Mesenchymal stem cell (in vitro differentiated cells and primary cell): ENCODE measurements at regions not wholly inside any gene's neighbourhood (a gene's known extent, or its start where the extent isn't known, plus 50 kb on each side); places are given as distances from the start of the nearest gene placed in this dataset.

Source experiments
- DNase-seq: peaks from one replicate; pipeline ENCODE4 v3.0.0-alpha.2; 2013
- H2AFZ ChIP-seq: one replicate; pipeline ENCODE4 v1.6.1; 2013; ENCODE audit warnings: low read depth, mild to moderate bottlenecking, control low read depth, inconsistent platforms, low read length, moderate library complexity
- H2AK5ac ChIP-seq: 2 replicates; pipeline ENCODE4 v1.6.1; 2013; ENCODE audit warnings: low read length, moderate library complexity, mild to moderate bottlenecking, inconsistent platforms; ENCODE audit not compliant: severe bottlenecking
- H2BK120ac ChIP-seq: one replicate; pipeline ENCODE4 v1.6.1; 2013; ENCODE audit warnings: low read depth, mild to moderate bottlenecking, inconsistent platforms, low read length, moderate library complexity
- H2BK12ac ChIP-seq, 2 experiments: one replicate each; pipeline ENCODE4 v1.6.1; 2013; ENCODE audit warnings: inconsistent platforms in 2 of 2, low read length in 2 of 2, mild to moderate bottlenecking in 2 of 2, moderate library complexity in 2 of 2, control low read depth in 1 of 2
- H2BK15ac ChIP-seq: one replicate; pipeline ENCODE4 v1.6.1; 2013; ENCODE audit warnings: mild to moderate bottlenecking, low read depth, inconsistent platforms; ENCODE audit not compliant: poor library complexity, severe bottlenecking
- H2BK5ac ChIP-seq: 2 replicates; pipeline ENCODE4 v1.6.1; 2013; ENCODE audit warnings: low read depth, mild to moderate bottlenecking, low read length, control low read depth, inconsistent platforms; ENCODE audit not compliant: poor library complexity, severe bottlenecking
- H3K14ac ChIP-seq, 2 experiments: one replicate each; pipeline ENCODE4 v1.6.1; 2013; ENCODE audit warnings: inconsistent platforms in 2 of 2, low read length in 2 of 2, control low read depth in 1 of 2, mild to moderate bottlenecking in 1 of 2, moderate library complexity in 1 of 2
- H3K18ac ChIP-seq, 2 experiments: one replicate each; pipeline ENCODE4 v1.6.1; 2013; ENCODE audit warnings: inconsistent platforms in 2 of 2, low read length in 2 of 2, control low read depth in 1 of 2, low read depth in 1 of 2, mild to moderate bottlenecking in 1 of 2
- H3K23ac ChIP-seq, 2 experiments: one replicate each; pipeline ENCODE4 v1.6.1; 2013; ENCODE audit warnings: inconsistent platforms in 2 of 2, low read length in 2 of 2, mild to moderate bottlenecking in 2 of 2, moderate library complexity in 2 of 2, control low read depth in 1 of 2
- H3K27ac ChIP-seq: 2 replicates; pipeline ENCODE4 v1.5.1; 2013; ENCODE audit warnings: mild to moderate bottlenecking, moderate library complexity, low read length, control low read depth, inconsistent platforms; ENCODE audit not compliant: poor library complexity, severe bottlenecking
- H3K27me3 ChIP-seq, 2 experiments: 2 replicates each; pipeline versions ENCODE4 v1.6.1 to v1.7.0; 2013; ENCODE audit warnings: low read length in 2 of 2, mild to moderate bottlenecking in 2 of 2, moderate library complexity in 2 of 2, control low read depth in 1 of 2, inconsistent platforms in 1 of 2; ENCODE audit not compliant: control insufficient read depth in 1 of 2, insufficient read depth in 1 of 2
- H3K36me3 ChIP-seq, 2 experiments: 2 replicates each; pipeline versions ENCODE4 v1.6.1 to v1.7.0; 2013; ENCODE audit warnings: low read length in 2 of 2, control low read depth in 1 of 2, inconsistent platforms in 1 of 2, low read depth in 1 of 2, mild to moderate bottlenecking in 1 of 2; ENCODE audit not compliant: insufficient read depth in 2 of 2, control insufficient read depth in 1 of 2
- H3K4ac ChIP-seq, 2 experiments: one replicate each; pipeline ENCODE4 v1.6.1; 2013; ENCODE audit warnings: inconsistent platforms in 2 of 2, low read length in 2 of 2, mild to moderate bottlenecking in 2 of 2, moderate library complexity in 2 of 2, control low read depth in 1 of 2, low read depth in 1 of 2
- H3K4me1 ChIP-seq: 2 replicates; pipeline ENCODE4 v1.6.1; 2013; ENCODE audit warnings: low read depth, low read length, control low read depth; ENCODE audit not compliant: control insufficient read depth, insufficient read depth
- H3K4me2 ChIP-seq: 2 replicates; pipeline ENCODE4 v1.6.1; 2013; ENCODE audit warnings: low read length, mild to moderate bottlenecking, inconsistent platforms; ENCODE audit not compliant: poor library complexity, severe bottlenecking
- H3K4me3 ChIP-seq, 2 experiments: 2 replicates each; pipeline versions ENCODE4 v1.5.1 to v1.7.0; 2013; ENCODE audit warnings: low read length in 2 of 2, mild to moderate bottlenecking in 2 of 2, control low read depth in 1 of 2, low read depth in 1 of 2; ENCODE audit not compliant: insufficient read depth in 1 of 2
- H3K79me1 ChIP-seq: replicated peaks from 2 replicates; pipeline ENCODE4 v1.6.1; 2013; ENCODE audit warnings: mild to moderate bottlenecking, control low read depth, low read length, inconsistent platforms; ENCODE audit not compliant: poor library complexity, severe bottlenecking
- H3K9ac ChIP-seq: 2 replicates; pipeline ENCODE4 v1.7.0; 2013; ENCODE audit warnings: mild to moderate bottlenecking, low read length, moderate library complexity
- H3K9me3 ChIP-seq: 2 replicates; pipeline ENCODE4 v1.7.0; 2013; ENCODE audit warnings: mild to moderate bottlenecking, low read length; ENCODE audit not compliant: control insufficient read depth
- H4K8ac ChIP-seq: one replicate; pipeline ENCODE4 v1.6.1; 2013; ENCODE audit warnings: inconsistent platforms, mild to moderate bottlenecking, low read length, moderate library complexity
- H4K91ac ChIP-seq: one replicate; pipeline ENCODE4 v1.6.1; 2013; ENCODE audit warnings: mild to moderate bottlenecking, low read length, inconsistent platforms
- WGBS: methylation state at CpG from one replicate; pipeline ENCODE4 v1.1.7; 2013; ENCODE audit warnings: mixed read lengths; 5-methylcytosine and 5-hydroxymethylcytosine counted together

DNA sequence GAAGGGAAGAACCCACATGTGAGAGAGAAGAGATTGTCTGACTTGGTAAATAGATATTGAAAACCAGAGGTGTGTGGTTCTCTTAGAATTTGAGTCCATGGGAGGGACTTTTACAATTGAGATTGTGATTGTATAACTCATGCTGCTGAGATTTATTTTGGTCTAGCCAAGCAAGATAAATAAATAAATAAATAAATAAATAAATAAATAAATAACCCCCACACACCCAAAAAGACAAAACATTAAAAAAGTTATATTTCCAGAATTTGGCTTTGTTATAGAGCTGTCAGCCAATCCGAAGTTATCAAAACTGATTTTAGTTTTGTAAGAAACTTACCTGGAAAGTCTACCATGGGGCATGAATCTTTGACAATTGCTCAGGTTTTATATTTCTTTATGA is 416.6 kb downstream of the ZSWIM6 start:
- no peak overlapping the region for H4K8ac ChIP-seq
- H3K79me1 ChIP-seq, result no peaks in the 10 kb centered on the region
- H2BK5ac ChIP-seq, result no peak overlapping the region
- no peak overlapping the region for H2BK12ac ChIP-seq
- no peak overlapping the region for H2AFZ ChIP-seq
- no peaks in the 10 kb centered on the region for H3K36me3 ChIP-seq
- no peak overlapping the region for H3K27ac ChIP-seq
- peaks cover 0 to 4% of the 10 kb centered on the region in 2 experiments for H3K27me3 ChIP-seq
- DNase-seq, result no peak
- no peak overlapping the region for H2BK120ac ChIP-seq
- H3K14ac ChIP-seq, result no peak overlapping the region
- no peak overlapping the region for H3K18ac ChIP-seq
- H3K4ac ChIP-seq, result no peak overlapping the region
- H3K4me1 ChIP-seq, result no peaks in the 10 kb centered on the region
- WGBS, result no CpG with 5 or more reads among the region's 1 CpG
- no peak overlapping the region for H2AK5ac ChIP-seq
- H4K91ac ChIP-seq, result no peak overlapping the region
- peaks cover 5% of the 10 kb centered on the region for H3K9me3 ChIP-seq
- H3K23ac ChIP-seq, result no peak overlapping the region
- H3K9ac ChIP-seq, result no peak overlapping the region
- no peak overlapping the region for H2BK15ac ChIP-seq
- H3K4me2 ChIP-seq, result no peak overlapping the region
- no peak overlapping the region for H3K4me3 ChIP-seq

DNA sequence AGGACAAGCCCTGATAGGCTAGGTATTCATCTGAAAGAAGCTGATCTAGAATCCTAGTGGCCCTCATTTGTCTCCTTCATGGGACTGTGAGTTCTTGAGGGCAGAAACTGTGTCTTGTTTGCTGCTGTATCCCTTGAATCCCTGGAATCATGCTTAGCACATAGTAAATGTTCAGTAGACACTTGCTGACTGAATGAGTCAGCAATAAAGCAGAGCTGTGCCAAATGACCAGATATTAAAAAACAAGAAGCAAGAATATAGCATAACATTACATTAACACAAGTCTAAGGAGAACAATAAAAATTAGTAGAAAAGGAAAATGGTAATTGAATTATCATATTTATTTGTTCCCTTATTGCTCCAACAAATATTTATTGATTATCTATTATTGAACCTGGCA is 420.5 kb downstream of the ZSWIM6 start:
- no peak overlapping the region for H3K23ac ChIP-seq
- H2BK5ac ChIP-seq, result no peak overlapping the region
- no peak overlapping the region for H2BK15ac ChIP-seq
- no peak overlapping the region for H3K27ac ChIP-seq
- H2AFZ ChIP-seq, result no peak overlapping the region
- H3K4me1 ChIP-seq, result no peaks in the 10 kb centered on the region
- no peak overlapping the region for H3K4ac ChIP-seq
- H3K14ac ChIP-seq, result no peak overlapping the region
- H3K27me3 ChIP-seq, result peaks cover 0 to 8% of the 10 kb centered on the region in 2 experiments
- H3K4me3 ChIP-seq, result no peak overlapping the region
- no peak overlapping the region for H2BK12ac ChIP-seq
- H2BK120ac ChIP-seq, result no peak overlapping the region
- H3K9me3 ChIP-seq, result peaks cover 5% of the 10 kb centered on the region
- H2AK5ac ChIP-seq, result no peak overlapping the region
- no peak overlapping the region for H3K18ac ChIP-seq
- H3K79me1 ChIP-seq, result no peaks in the 10 kb centered on the region
- H4K91ac ChIP-seq, result no peak overlapping the region
- DNase-seq, result no peak
- H3K9ac ChIP-seq, result no peak overlapping the region
- H4K8ac ChIP-seq, result no peak overlapping the region
- H3K4me2 ChIP-seq, result no peak overlapping the region
- no peaks in the 10 kb centered on the region for H3K36me3 ChIP-seq

DNA sequence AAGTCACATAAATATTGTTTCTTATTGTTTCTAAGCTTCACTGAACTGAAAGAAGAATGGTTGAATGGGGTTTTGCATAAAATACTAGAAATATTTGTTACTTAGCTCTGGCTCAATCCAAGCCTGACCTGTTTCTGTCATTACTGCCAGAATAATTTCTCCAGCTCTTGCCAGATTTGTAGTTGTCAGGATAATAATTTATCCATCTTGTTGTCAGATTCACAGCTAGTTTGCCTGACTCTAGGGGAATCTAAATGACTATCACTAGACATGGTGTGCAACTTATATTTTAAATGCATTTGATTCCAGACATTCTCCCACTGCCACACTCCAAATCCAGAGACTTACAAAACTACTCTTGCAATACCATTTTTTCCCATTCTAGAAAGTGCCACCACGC is 422.7 kb downstream of the ZSWIM6 start:
- Histone ChIP-seq H3K36me3 (no peaks in the 10 kb centered on the region), H4K8ac (no peak overlapping the region), H3K4me3 (no peak overlapping the region), H3K18ac (no peak overlapping the region), H2BK120ac (no peak overlapping the region), H2BK5ac (no peak overlapping the region), H3K14ac (no peak overlapping the region), H3K27me3 (peaks cover 0 to 8% of the 10 kb centered on the region in 2 experiments), H3K9ac (no peak overlapping the region), H2AK5ac (no peak overlapping the region), H3K4me2 (no peak overlapping the region), H2BK15ac (no peak overlapping the region), H3K4me1 (no peaks in the 10 kb centered on the region), H3K4ac (no peak overlapping the region), H2BK12ac (no peak overlapping the region), H3K23ac (no peak overlapping the region), H3K9me3 (peaks cover 6% of the 10 kb centered on the region), H4K91ac (no peak overlapping the region), H2AFZ (no peak overlapping the region), H3K79me1 (no peaks in the 10 kb centered on the region), H3K27ac (no peak overlapping the region)
- no peak for DNase-seq
- 27% methylated on average over 1 of the region's 1 CpG for WGBS

DNA sequence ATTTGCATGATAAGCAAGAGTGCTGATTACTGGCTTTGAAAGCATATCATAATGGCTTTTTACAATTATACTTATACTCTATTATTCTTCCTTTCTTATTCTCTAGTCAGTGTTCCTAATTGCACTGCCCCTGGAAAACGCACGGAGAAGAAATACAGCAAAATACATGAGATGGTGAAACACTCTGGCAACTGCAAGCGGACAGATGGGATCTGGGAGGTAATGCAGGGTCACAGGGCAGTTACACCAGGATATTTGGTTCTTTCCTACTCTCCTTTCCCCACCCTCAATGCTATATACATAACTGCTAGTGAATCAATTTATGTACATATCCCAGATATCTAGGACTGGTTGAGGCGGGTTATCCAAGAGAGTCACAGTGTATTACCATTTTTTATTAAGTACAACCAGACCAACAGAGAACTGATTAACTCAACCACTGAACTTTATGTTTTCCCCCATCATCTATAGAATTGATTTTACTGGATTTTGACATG is 423.7 kb downstream of the ZSWIM6 start:
- Histone ChIP-seq H2BK120ac (no peak overlapping the region), H3K9me3 (peaks cover 2% of the 10 kb centered on the region), H2BK12ac (no peak overlapping the region), H2AFZ (no peak overlapping the region), H3K9ac (no peak overlapping the region), H3K4ac (no peak overlapping the region), H3K4me1 (no peaks in the 10 kb centered on the region), H4K8ac (no peak overlapping the region), H3K4me3 (no peak overlapping the region), H2AK5ac (no peak overlapping the region), H2BK5ac (no peak overlapping the region), H3K14ac (no peak overlapping the region), H3K4me2 (no peak overlapping the region), H3K79me1 (no peaks in the 10 kb centered on the region), H4K91ac (no peak overlapping the region), H3K27me3 (peaks cover 0 to 8% of the 10 kb centered on the region in 2 experiments), H3K27ac (no peak overlapping the region), H3K23ac (no peak overlapping the region), H3K36me3 (no peaks in the 10 kb centered on the region), H3K18ac (no peak overlapping the region), H2BK15ac (no peak overlapping the region)
- DNase-seq, result no peak
- 73% methylated on average over 4 of the region's 4 CpGs for WGBS
